ENCODE measurements at regions not wholly inside any gene's neighbourhood (a gene's known extent, or its start where the extent isn't known, plus 50 kb on each side); places are given as distances from the start of the nearest gene placed in this dataset.

DNA sequence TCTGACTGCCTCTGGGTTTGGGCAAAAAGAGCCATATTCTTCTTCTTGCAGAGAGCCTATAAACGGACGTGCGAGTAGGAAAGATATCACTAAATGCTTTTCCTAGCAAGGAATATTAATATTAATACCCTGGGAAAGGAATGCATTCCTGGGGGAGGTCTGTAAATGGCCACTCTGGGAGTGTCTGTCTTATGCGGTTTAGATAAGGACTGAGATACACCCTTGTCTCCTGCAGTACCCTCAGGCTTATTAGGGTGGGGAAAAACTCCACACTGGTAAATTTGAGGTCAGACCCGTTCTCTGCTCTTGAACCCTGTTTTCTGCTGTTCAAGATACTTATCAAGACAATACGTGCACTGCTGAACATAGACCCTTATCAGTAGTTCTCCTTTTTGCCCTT lies 763.8 kb downstream of the SLITRK5 start:
- TF ChIP-seq, protein P1, sequence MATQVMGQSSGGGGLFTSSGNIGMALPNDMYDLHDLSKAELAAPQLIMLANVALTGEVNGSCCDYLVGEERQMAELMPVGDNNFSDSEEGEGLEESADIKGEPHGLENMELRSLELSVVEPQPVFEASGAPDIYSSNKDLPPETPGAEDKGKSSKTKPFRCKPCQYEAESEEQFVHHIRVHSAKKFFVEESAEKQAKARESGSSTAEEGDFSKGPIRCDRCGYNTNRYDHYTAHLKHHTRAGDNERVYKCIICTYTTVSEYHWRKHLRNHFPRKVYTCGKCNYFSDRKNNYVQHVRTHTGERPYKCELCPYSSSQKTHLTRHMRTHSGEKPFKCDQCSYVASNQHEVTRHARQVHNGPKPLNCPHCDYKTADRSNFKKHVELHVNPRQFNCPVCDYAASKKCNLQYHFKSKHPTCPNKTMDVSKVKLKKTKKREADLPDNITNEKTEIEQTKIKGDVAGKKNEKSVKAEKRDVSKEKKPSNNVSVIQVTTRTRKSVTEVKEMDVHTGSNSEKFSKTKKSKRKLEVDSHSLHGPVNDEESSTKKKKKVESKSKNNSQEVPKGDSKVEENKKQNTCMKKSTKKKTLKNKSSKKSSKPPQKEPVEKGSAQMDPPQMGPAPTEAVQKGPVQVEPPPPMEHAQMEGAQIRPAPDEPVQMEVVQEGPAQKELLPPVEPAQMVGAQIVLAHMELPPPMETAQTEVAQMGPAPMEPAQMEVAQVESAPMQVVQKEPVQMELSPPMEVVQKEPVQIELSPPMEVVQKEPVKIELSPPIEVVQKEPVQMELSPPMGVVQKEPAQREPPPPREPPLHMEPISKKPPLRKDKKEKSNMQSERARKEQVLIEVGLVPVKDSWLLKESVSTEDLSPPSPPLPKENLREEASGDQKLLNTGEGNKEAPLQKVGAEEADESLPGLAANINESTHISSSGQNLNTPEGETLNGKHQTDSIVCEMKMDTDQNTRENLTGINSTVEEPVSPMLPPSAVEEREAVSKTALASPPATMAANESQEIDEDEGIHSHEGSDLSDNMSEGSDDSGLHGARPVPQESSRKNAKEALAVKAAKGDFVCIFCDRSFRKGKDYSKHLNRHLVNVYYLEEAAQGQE (IDR thresholded peaks at IDR 0.05; ENCODE audit: unreplicated experiment) = no peak
- TF ChIP-seq, protein P2, sequence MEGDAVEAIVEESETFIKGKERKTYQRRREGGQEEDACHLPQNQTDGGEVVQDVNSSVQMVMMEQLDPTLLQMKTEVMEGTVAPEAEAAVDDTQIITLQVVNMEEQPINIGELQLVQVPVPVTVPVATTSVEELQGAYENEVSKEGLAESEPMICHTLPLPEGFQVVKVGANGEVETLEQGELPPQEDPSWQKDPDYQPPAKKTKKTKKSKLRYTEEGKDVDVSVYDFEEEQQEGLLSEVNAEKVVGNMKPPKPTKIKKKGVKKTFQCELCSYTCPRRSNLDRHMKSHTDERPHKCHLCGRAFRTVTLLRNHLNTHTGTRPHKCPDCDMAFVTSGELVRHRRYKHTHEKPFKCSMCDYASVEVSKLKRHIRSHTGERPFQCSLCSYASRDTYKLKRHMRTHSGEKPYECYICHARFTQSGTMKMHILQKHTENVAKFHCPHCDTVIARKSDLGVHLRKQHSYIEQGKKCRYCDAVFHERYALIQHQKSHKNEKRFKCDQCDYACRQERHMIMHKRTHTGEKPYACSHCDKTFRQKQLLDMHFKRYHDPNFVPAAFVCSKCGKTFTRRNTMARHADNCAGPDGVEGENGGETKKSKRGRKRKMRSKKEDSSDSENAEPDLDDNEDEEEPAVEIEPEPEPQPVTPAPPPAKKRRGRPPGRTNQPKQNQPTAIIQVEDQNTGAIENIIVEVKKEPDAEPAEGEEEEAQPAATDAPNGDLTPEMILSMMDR (conservative IDR thresholded peaks at IDR 0.05; ENCODE audit: low read depth in 2 of 2) = no peak
- no peak for TF ChIP-seq EZH2 (IDR thresholded peaks at IDR 0.05; ENCODE audit: low read depth, unreplicated experiment)
- no peak for TF ChIP-seq POLR2AphosphoS5 (IDR thresholded peaks at IDR 0.05; ENCODE audit: low read depth)
- TF ChIP-seq, protein P3, sequence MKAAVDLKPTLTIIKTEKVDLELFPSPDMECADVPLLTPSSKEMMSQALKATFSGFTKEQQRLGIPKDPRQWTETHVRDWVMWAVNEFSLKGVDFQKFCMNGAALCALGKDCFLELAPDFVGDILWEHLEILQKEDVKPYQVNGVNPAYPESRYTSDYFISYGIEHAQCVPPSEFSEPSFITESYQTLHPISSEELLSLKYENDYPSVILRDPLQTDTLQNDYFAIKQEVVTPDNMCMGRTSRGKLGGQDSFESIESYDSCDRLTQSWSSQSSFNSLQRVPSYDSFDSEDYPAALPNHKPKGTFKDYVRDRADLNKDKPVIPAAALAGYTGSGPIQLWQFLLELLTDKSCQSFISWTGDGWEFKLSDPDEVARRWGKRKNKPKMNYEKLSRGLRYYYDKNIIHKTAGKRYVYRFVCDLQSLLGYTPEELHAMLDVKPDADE (IDR thresholded peaks at IDR 0.05) = no peak
- TF ChIP-seq EZH2phosphoT487 (IDR thresholded peaks at IDR 0.05; ENCODE audit: unreplicated experiment) = no peak
- TF ChIP-seq NANOG (IDR thresholded peaks at IDR 0.05; ENCODE audit: borderline replicate concordance) = no peak

Measured in GM23338 (cell line).